Stimulated activated naive CD4-positive, alpha-beta T cell treated with Interleukin-2 at 50 U/mL for 16 hours (primary cell): ENCODE measurements at regions not wholly inside any gene's neighbourhood (a gene's known extent, or its start where the extent isn't known, plus 50 kb on each side); places are given as distances from the start of the nearest gene placed in this dataset.

Experiments
- DNase-seq: peaks from one replicate; lab custom pipeline; 2025; lab: John Stamatoyannopoulos, UW

DNA sequence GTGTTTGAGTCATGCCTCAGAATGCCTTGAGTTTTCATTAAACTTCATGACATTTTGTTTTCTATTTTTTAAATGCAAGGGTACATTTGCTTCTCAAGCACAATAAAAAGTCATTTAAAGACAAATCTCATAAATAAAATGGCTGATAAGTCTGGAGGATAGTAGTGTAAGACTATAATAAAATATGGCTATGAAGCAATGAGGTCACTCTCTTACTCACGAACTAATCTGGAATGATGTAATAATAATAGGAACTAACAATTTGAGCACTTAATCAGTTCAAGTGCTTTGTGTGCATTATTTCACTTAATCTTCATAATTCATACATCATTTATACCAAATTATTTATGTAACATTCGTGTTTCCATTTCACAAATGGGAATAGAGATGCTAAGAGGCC lies 149.3 kb upstream of the CTTNBP2 start:
- DNase-seq, result no peak

DNA sequence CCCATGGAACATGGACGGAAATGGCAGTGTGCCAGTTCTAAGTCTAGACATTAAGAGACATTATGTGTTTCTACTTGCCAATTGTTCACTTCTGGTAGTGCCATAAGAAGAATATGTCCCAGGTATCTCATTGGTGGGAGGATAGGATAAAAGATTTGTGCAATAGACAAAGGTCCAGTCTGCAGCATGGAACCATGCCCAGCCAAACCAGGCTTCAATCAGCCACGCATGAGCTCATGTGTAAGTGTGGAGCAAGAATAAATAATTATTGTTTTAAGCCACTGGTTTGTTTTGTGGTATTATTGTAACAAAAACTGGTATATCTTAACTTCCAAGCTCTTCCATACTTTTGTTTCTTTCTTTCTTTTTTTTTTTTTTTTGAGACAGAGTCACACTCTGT lies 153.6 kb upstream of the CTTNBP2 start:
- DNase-seq, result no peak

DNA sequence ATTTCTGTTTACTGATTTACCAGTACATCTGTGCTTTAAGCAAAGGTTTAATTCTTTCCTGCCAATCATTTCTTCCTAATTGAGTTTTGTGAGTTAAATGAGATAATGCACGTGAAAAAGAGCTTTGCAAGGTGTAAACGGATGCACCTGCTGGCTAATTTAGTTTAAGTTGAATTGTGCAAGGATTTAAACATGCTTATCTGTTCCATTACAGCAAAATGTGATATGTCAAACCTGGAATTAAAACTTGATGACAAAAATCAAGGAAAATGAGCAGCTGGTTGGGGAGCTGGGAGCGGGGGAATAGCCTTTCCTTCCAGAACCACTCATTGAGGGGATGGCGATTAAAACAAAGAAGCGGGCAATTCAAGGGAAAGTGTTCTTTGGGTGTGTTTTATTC lies 155.0 kb upstream of the CTTNBP2 start:
- DNase-seq, result no peak

DNA sequence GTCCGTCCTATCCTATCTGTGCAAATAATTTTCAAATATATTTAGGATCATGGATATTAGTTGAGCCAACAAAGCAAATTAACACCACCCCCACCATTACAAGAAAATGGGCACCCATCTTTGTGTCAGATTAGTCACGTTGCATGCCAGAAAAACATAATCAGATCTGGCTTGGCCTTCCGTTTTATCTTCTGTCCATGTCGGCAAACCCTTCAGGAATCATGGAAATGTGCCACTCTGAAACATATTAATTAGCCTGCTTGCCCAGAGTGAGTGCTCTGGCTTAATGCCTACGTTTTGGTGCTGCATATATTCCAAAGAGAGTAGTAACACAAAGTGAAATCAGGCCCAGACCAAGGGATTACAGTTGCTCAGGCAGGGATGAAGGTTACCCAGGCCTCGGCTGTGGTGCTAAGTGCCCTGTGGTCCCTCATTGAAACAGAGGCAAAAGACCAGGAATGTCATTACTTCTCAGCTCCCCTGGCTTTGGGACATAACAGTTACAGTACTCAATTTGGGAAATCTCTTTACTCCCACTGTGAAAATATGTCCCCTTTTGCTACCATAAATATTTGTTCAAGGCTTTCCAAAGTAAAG lies 154.0 kb upstream of the LSM8 start:
- no peak for DNase-seq

DNA sequence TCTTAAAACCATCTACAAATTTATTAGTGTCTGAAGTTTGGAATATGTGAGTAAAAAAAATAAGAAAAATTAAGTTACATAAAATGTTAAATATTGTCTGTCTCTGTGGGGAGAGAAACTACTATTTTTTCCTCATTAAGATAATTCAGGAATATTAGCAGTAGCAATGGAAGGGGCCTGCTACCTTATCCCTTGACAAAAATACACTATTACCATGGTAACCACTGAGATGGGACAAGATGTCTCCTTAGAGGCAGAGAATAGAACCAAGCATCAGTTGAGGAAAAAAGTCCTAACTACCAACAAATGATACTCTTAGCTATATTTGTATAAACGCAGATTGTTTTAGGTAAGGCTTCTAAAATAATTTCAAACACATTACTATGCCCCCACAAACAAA lies 150.7 kb upstream of the LSM8 start:
- DNase-seq, result no peak

DNA sequence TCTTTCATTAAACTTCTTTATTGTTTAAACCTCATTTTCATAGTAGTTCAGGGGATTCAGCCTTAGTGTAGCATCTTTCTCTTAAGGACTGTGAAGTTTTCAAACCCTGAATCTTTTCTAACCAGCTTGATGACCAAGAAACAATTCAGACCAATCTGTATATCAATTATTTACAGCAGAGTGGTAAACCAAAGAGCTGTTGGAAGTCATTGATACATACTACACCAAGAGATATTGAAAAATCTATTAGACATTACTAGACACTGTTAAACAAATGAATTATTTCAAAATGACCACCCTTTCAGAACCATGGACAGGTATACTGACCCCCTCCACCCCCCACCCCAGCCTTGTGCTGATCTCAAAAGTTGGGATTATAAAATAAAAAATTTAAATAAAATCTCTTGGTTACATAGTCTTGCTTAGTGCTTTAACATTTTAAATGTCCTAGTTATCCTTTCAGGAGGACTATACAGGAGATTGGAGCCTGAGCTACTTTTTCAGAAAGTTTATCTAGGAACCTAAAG lies 143.9 kb upstream of the LSM8 start:
- DNase-seq, result no peak

DNA sequence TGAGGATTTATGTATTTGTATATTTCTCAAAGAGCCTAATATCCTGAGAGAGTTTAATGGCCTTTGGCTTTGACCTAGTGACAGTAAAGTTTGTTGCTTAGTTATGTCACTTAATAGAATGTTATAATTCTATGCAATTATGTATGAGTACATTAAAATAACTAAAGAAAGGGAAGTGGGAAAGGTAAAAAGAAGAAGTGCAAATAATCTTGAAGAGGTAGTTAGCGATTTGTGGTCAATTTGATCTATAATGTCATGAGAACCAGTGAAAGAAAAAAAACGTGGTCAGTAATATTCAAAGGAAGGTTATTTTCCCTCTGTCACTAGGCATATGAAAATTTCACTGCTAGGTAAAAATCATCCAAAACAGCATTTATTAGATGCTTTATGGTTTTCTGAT lies 143.4 kb upstream of the LSM8 start:
- no peak for DNase-seq

DNA sequence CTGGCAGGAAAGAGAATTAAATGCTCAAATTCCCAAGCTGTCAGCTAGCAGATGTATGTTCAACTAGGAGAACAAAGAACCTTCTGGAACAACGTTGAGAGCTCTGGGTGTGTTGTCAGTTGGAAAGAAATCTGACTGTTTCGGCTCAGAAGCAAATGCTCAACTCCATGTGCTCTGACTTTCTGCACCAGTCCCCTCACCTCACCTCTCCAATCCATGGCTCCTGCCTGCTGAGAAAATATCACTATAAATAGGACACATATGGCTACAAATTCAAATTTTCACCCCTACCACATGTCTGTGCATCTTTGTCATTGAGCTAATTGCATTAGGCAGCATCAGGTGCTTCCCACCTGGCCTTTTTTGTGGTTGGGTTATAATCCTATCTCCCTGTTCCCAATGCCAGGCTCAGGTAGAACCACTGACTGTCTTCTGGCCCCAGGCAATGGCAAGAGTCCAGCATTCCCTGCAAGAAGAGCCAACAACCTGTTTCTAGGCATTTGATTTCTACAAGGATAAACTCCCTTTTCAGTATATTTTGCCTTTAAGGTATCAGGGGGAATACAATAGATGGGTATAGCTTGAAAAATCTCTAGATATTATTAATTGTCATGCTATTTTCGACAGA lies 142.6 kb upstream of the LSM8 start:
- DNase-seq, result no peak

DNA sequence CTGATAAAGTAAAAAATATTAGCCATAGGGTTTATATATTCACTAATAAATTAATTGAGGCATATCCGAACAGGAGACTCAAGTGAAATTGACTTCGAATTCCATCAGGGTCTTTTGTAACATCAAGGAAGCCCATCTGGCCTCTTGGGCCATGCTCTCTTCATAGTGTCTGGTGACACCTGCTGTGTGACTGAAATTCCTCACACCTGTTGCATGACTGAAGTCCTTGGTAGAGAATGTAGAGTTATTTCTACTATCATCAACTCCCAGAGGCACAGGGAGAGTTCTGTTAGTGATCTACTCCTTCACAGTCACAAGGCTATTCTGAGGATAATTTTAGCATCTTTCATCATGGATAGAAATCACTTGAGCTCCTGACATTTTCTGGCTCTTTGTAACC lies 138.3 kb upstream of the LSM8 start:
- DNase-seq, result no peak

DNA sequence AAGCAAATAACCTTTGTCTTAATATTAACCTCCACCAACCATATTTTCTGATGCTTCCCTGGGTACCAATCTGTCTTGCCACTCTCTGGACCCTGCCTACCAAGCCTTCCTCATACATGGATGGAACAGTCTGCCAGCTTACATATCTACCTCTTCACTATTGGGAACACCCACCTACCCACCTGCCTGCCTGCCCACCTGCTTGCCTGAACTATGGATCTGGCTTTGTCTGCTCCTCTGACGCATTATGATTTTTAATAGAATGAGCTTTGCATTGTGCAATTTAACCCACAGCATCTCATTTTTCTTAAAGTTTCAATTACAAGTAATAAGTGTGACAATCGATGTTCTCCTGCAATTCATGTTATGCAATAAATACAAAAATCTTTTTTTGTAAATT lies 137.9 kb upstream of the LSM8 start:
- no peak for DNase-seq

DNA sequence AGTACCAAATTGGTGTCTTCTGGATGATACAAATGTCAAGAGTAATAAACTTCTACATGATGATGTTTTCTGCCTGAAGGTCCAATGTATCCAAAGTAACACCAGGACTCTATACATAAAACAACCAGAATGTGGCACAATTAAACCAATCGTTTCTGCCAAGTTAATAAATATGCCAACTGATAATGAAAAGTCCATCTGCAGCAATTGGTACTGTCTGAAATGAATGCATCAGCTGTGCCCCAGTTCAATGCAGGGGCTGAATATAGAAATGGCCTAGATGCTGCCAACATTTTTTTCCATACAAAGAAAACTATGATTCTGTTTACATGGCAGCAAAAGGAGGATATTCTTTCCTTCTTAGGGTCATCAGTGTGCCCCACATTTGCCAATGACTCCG lies 137.2 kb upstream of the LSM8 start:
- DNase-seq, result no peak

DNA sequence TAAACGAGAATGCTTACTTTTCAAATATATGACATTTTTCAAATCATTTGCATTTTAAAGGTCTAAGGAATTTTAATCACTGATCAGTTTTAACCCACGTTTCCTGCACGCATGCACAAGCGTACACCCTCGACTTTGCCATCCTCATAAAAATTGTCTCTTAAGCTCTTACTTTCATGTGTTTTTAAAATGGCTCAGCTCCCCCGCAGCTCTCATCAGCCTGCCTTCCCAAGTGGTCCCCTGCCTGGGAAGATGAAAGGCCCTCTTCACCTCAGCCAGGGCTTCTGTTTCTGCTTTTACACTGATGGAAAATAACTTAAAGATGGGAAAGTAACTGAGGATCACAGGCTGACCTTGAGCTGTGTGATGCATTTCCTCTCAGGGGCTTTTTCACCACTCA lies 131.6 kb upstream of the LSM8 start:
- no peak for DNase-seq

DNA sequence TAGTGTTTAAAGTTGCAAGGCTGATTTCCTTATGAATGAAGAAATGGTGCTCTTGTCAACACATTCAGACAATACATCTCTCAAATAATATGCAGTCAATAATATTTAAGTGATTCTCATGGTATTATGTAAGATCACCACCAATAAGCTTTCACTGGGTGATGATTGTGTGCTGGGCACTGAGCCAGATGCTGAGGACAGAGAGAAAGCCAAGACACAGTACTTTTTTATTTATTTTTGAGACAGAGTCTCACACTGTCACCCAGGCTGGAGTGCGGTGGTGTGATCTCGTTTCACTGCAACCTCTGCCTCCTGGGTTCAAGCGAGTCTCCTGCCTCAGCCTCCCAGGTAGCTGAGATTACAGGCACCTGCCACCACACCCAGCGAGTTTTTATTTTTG lies 130.6 kb upstream of the LSM8 start:
- no peak for DNase-seq

DNA sequence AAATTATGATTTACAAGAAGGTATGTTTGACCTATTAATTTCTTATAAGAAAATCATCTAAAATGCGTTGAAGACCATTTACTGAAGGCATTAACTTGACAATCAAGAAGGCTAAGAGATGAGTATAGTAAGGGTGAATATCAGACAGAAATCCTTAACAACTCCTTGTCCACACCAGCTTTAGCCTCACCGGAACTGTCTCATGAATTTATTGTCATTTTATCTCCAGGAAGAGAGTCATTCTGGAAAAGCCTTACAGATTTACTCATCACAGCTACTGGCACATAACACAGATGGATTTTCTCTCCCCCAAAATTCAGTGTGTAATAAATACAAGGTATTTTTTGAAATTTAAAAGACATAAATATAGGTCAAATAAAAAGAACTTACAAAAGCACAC lies 129.4 kb upstream of the LSM8 start:
- DNase-seq, result no peak

DNA sequence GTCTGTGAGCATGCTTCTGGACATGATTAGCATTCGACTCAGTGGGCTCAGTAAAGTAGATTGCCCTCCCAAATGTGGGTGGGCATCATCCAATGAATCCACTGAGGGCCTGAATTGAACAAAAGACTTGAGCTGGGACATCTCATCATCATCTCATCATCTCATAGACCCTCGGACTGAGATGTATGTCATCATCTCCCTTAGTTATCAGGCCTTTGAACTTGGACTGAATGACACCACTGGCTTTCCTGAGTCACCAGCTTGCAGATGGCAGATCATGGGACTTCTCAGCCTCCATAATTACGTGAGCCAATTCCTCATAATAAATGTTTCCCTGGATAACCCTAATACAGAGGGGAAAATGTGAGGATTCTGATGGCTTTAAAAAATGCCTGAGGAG lies 128.3 kb upstream of the LSM8 start:
- no peak for DNase-seq

DNA sequence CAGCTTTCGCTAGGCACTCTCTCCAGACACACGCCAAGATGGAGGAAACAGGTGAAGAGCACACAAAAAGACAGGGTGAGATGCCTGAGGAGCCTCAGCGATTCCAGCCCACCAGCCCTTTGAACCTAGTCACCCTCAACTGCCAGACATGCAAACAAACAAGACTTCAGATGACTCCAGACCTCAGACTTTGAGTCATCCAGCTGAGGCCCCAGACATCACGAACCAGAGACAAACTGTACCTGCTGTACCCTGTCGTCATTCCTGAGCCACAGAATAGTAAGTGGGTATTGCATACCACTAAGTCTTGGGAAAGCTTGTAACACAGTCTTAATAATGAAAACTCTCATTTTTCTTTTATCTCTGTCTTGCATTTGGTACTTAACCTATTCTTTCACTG lies 126.6 kb upstream of the LSM8 start:
- no peak for DNase-seq

DNA sequence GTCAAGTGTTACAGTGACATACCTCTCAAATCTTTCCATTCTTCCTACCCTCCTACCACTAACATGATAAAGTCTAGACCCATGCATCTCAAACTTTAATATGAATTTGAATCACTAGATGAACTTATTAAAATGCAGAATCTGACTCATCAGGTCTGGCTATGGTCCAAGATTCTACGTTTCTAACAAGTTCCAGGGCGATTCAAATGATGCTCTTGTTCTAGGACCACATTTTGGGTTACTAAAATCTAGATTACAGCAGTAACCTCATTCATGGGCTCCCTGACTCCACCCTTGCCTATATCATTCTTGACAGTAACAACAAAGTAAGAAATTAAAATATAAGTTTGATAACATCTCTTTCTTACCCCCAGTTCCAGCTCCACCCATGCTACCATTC lies 124.8 kb upstream of the LSM8 start:
- no peak for DNase-seq

DNA sequence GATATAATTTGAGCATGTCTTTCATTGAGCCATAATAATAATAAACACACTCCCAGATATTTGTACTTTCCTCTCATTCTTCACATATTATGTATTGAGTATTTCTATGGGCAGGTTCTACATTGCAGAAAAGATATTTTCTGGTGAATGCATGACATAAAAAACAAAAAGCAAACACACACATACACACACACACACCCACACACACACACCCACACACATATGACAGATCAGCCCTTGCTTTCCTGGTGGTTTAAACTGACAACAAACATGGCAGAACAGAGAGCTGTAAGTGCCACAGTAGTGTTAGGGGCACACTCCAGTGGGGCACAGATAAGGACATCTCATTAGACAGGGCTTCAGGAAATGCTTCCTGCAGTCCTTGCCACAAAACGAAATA lies 123.3 kb upstream of the LSM8 start:
- DNase-seq, result no peak

DNA sequence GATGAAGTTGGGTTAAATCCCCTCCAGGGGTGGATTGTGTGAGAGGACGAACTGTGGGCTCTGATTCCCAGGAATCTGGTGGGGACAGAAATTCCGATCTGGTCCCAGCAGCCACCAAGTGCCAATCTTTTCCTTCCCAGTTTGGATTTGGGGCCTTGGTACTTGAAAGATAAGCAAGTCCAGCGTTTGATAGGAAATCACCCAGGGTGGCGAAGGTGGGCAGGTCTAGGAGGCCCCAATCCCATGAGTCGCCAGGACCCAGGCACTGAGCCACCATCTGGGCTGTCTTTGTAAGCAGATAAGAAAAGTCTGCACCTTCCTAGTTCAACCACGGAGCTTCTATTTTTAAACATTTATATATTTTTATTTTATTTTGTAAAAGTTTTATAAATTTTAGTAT lies 122.6 kb upstream of the LSM8 start:
- no peak for DNase-seq

DNA sequence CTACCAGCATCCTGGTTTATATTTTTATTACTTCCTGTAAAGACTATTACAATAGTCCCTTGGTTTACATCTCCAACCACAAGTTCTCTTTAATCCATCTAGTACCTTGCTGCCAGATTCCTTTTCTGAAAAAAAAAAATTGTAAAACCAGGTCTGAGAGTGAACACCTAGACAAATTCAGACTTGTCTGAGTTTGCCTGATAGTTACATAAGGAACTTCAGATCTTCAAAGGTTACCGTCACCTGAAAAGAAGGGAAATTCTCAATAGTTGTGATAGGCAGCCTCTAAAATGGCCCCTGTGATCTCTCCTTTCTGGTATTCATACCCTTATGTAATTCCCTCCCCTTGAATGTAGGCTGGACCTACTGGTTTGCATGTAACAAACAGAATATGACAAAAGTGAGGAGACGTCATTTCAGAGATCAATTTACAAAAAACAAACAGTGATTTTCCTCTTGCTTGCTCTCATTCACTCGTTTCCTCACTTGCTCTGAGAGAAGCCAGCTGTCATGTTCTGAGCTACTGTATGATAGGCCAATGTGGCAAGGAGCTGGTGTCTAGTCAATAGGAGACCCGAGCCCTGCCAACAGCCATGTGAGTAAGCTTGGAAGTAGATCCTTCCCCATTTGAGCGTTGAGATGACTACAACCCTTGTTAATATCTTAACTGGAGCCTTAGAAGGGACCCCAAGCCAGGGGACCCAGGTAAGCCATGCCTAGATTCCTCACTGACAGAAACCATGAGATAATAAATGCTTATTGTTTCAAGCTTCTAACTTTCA lies 110.9 kb upstream of the LSM8 start:
- no peak for DNase-seq

DNA sequence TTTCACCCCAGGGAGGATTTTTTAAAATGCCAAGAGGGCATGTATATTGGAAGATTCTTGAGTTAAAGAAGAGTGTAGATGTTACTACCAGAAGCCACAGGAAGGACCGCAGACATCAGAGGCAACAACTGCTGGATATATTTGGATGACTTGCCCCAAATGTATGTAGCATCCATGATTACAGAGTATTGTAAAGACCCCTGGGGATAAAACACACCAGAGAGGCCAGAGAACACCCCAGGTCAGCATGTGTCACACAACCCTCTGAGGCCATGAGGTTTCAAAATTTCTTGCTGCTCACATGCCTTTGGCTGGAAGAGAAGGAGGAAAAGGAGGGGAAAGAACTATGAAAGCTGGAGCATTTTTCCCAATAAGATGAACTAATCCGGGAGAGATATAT lies 108.0 kb upstream of the LSM8 start:
- DNase-seq, result no peak

DNA sequence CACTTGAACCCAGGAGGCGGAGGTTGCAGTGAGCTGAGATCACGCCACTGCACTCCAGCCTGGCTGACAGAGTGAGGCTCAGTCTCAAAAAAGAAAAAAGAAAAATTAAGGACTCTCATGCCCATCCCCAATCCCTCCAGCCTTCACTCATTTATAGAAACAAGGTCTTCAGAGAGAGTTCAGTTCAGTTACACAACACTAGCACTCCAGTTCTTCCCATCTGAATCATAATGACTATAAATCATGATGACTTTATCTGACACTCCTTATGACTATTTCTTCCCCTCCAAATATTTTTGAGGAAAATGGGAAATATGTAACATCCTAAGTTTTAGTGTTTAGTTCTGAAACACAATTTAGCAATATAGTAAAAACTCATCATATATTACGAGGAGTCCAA lies 107.4 kb upstream of the LSM8 start:
- DNase-seq, result no peak

DNA sequence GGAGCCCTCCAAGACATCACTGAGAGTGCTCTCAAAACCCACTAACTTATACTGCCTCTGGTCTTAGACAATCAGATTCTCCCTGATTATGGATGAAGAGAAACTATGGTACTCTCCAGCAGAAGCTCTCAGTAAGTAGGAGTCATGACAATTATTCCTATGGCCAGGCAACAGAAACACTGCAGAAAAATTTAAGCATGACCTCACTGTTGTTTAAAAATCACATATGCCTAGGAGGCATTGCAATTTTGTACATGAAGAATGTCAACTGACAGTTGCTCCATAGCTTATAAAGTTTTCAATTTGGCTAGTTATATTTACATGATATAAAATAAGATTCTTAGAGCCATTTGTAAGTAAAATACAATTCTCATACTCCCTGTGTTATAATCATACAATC lies 105.9 kb upstream of the LSM8 start:
- DNase-seq, result no peak

DNA sequence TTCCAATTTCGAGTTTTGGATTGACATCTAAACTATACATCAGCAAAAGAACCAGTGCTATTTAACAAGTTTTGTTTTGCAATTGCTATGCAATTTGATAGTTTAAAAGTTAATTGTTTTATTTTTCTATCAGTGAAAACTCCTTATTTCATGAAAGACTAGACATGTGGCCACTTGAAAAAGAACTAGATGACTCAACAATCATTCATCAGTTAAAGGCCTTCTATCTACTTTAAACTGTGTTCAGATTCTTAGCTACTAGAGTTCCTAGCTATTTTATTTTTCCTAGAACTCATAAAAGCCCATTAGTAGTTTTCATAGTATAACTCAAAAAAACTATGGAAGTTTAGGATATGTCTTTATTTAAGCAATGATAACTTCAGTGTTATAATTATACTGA lies 104.6 kb upstream of the LSM8 start:
- DNase-seq, result no peak
